HPDE6-E6E7 (cell line): ENCODE measurements at regions not wholly inside any gene's neighbourhood (a gene's known extent, or its start where the extent isn't known, plus 50 kb on each side); places are given as distances from the start of the nearest gene placed in this dataset.
"Not testable (repeated sequence)": the region's sequence is repeated elsewhere in the genome, so short reads cannot be mapped to it uniquely, and the experiment has no call there.

Source experiments
- DNase-seq: peaks from one replicate; pipeline ENCODE4 v3.0.0; 2011; ENCODE audit warnings: missing footprints; ENCODE audit errors: extremely low spot score

- DNase-seq: peak; percentile 69
These were observed 157.5 kb upstream of the ATF7IP start for GRCh38 chr12:14207905-14208551.

- DNase-seq: no peak
These were observed 153.5 kb upstream of the ATF7IP start for GRCh38 chr12:14211947-14212387.

- DNase-seq: no peak
These were observed 151.9 kb upstream of the ATF7IP start for GRCh38 chr12:14213542-14213941.

- DNase-seq: no peak
These were observed 151.0 kb upstream of the ATF7IP start for GRCh38 chr12:14214495-14214894.

GRCh38 chr12:14215949-14216348, 149.5 kb upstream of the ATF7IP start:
- DNase-seq: not testable (repeated sequence)

- no peak for DNase-seq
These were observed 148.8 kb upstream of the ATF7IP start for GRCh38 chr12:14216405-14217294.

GRCh38 chr12:14219156-14219555, 146.3 kb upstream of the ATF7IP start:
- no peak for DNase-seq

GRCh38 chr12:14219670-14220069, 145.8 kb upstream of the ATF7IP start:
- not testable (repeated sequence) for DNase-seq

GRCh38 chr12:14225064-14225463, 140.4 kb upstream of the ATF7IP start:
- DNase-seq: no peak

GRCh38 chr12:14235176-14235575, 130.3 kb upstream of the ATF7IP start:
- not testable (repeated sequence) for DNase-seq

GRCh38 chr12:14236641-14237040, 128.8 kb upstream of the ATF7IP start:
- DNase-seq: not testable (repeated sequence)

- no peak for DNase-seq
These were observed 127.2 kb upstream of the ATF7IP start for GRCh38 chr12:14238221-14238792.

- DNase-seq: no peak
These were observed 126.0 kb upstream of the ATF7IP start for GRCh38 chr12:14239350-14239934.

- DNase-seq: no peak
These were observed 125.3 kb upstream of the ATF7IP start for GRCh38 chr12:14239935-14240872.

- no peak for DNase-seq
These were observed 124.6 kb upstream of the ATF7IP start for GRCh38 chr12:14240873-14241220.

- DNase-seq: not testable (repeated sequence)
These were observed 122.7 kb upstream of the ATF7IP start for GRCh38 chr12:14242825-14243224.

GRCh38 chr12:14243941-14244340, 121.5 kb upstream of the ATF7IP start:
- no peak for DNase-seq

GRCh38 chr12:14244876-14245669, 120.4 kb upstream of the ATF7IP start:
- DNase-seq: no peak

GRCh38 chr12:14247166-14247565, 118.3 kb upstream of the ATF7IP start:
- DNase-seq: no peak

- no peak for DNase-seq
These were observed 116.1 kb upstream of the ATF7IP start for GRCh38 chr12:14249368-14249767.
